Hepatocyte (in vitro differentiated cells): ENCODE measurements at regions not wholly inside any gene's neighbourhood (a gene's known extent, or its start where the extent isn't known, plus 50 kb on each side); places are given as distances from the start of the nearest gene placed in this dataset.

ENCODE experiments used
- CTCF ChIP-seq: fragments of 200-600 bp; sonication (generic); IDR thresholded peaks from 2 replicates; pipeline ENCODE4 v1.5.1; 2016; ENCODE audit warnings: antibody characterized with exemption, mild to moderate bottlenecking; ENCODE audit not compliant: poor library complexity
- EZH2 ChIP-seq: fragments of 200-600 bp; sonication (generic); IDR thresholded peaks from 2 replicates; pipeline ENCODE4 v1.6.1; 2016; ENCODE audit warnings: antibody characterized with exemption, mild to moderate bottlenecking, borderline replicate concordance

GRCh38 chr10:26642896-26643653, 54.4 kb upstream of the PDSS1 start:
- no peak for TF ChIP-seq CTCF
- TF ChIP-seq EZH2, result no peak
